Suppressor macrophage treated with lipopolysaccharide for 4 hours (primary cell): ENCODE measurements at regions not wholly inside any gene's neighbourhood (a gene's known extent, or its start where the extent isn't known, plus 50 kb on each side); places are given as distances from the start of the nearest gene placed in this dataset.
"Not testable (repeated sequence)": the region's sequence is repeated elsewhere in the genome, so short reads cannot be mapped to it uniquely, and the experiment has no call there.

Source experiments
- DNase-seq: peaks from one replicate; pipeline ENCODE4 v3.0.0-alpha.2; 2020

DNA sequence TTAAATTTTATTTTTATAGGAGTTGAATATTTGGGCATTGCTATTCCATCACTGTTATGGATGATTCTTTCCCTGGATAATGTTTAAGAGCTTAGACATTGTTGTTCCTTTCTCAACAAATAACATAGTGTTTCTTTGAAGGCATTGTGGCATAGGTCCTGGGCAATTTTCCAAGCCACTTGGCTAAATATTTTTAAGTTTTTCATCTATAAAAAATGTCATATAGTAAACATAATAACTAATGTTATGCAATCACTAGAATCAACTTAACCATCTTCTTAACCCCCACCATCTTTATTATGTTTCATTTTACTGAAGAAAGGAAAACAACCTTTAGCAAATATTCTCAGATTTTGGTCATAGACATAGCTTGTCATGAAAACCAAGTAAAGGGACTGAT is 600.6 kb upstream of the LMO3 start:
- DNase-seq: no peak

DNA sequence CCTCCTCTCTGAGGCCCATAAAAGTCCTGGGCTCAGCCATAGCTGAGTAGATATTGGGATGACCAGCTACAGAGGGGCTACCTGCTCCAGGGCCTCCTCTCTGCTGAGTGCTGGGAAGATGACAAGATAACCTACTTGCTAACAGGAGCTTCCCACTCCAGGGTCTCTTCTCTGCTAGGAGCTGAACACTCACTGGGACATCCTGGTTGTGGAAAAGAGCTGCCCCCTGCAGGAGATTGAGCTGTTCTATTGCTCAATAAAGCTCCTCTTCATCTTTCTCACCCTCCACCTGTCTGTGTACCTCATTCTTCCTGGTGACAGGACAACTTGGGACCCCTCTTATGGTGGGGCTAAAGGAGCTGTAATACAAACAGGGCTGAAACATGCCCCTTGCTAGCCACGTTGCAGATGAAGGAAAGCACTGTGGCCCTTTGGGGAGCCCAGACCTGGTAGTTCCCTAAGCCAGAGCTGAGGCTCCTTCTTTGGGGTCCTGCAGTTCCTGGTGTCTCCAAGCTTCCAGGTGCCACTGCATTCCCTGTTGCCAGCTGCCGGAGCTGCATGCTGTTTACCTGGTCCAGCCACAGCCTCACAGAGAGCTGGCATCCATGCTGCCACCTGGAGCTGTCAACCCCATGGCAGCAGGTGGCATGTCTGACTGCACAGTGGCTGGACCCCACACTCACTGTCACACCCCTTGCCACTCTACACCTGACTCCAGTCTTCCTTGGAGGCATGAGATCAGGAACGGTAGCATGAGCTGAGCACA is 598.5 kb upstream of the LMO3 start:
- DNase-seq: no peak

DNA sequence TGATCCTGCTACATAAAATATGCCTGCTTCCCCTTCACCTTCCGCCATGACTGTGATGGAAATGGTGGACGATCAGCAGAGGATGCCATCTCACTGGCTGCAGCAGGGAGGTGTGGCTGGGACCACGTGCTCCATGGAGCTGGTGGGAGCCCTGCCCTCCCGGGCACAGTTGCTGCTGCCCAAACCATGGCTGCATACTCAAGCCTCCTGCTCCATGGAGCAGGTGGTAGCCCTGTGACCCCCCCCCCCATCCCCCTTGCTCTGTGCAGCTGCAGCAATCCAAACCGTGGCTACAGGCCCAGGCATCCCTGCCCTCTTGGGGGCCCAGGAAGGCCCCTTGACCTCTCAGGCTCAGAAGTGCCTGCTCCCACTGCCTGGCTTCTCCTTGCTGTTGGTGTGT is 597.5 kb upstream of the LMO3 start:
- DNase-seq: no peak

DNA sequence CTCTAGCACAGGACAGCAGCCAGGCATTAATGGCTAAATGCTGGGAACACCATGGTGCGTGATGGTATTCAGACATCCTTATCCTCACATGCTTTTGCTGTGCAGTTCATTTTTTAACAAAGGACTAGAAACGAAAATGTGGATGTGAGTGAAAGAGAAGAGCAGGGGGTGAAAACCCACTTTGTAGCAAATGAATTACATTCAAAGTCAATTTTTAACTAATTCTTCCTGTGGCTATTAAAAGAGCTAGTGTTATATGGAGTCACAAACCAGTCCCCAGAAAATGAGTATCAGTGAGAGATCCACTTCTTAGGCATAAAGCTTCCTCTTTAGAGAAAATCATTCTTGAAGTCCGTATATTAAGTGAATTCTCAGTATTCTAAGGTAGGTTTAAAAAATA is 592.0 kb upstream of the LMO3 start:
- no peak for DNase-seq

DNA sequence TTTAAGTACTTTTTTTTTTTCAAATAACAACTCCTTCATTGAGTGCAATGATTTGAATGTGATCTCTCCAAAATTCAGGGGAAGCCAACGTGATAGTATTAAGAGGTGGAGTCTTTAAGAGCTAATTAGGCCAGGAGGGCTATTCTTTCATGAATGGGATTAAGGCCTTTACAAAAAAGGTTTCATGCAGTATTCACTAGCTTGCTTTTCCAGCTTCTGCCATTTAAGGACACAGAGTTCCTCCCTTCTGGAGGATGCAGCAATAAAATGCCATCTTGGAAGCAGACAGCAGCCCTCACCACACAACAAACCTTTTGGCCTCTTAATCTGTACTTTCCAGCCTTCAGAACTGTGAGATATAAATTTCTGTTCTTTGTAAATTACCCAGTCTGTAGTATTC is 586.8 kb upstream of the LMO3 start:
- no peak for DNase-seq

DNA sequence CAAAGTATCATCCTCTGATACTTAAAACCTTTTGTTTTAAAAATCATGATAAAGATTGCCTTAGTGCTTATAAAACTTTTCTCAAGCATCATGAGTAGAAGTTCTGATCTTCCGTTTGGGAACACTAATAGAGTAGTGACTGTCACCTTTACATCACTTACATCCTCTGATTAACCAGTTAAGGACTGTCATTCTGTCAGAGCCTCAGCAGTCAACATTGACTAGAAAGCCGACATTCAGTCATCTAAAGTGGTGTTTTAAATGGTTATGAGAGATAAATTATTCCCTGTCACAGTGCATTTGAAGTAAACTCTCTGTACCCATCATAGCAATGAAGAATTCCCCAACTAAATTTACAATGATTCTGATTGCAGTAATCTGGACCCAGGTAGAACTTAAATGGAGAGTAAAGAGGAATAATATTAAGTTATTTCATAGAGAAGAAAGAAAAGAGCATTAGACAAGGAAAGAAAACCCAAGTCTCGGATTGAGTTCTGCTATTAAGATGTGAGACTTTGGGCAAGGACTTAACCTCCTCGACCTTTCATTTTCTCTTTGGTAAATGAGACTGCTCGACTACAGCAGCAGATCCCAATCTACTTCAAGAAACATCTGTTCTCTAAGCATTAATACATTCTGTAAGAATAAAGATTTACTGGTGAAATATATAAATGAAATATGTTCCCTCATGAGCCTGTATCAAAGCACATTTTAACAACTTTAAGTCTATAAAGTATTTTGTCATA is 563.9 kb upstream of the LMO3 start:
- no peak for DNase-seq

DNA sequence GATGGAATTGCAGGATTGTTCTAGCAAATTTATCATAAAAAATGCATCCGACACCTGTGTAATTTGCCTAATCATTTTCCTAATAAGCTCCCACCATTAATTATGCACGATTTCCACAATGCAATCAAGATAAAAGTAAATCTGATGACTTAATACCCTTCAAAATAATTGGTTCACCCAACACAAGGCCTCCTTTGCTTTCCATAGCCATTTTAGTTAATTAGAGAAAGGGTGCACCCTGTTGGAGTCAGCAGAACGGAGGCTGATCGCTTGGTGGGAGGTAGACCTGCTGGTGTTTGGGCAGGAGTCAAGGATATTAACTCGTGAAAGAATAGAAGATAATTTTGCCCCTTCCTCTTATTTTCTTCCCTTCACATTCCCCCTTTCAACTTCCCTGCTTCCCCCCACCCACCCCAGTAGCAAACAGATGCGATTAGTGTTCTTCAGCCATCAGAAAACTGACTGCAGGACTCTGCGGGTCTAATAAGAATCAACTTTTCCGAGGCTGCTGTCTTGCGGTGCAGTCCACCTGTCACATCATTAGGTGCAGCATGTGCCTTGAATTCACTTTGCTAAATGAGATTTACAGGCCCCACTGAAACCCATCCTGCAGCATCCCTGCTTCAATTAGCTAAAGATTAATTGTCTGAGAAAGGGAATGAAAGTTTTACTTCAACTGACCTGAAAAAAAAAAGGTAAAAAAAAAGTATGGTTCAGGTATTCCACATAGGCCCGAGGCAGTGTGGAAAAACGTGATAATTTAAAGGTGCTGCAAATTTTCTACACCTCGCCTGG is 553.7 kb upstream of the LMO3 start:
- DNase-seq: no peak

DNA sequence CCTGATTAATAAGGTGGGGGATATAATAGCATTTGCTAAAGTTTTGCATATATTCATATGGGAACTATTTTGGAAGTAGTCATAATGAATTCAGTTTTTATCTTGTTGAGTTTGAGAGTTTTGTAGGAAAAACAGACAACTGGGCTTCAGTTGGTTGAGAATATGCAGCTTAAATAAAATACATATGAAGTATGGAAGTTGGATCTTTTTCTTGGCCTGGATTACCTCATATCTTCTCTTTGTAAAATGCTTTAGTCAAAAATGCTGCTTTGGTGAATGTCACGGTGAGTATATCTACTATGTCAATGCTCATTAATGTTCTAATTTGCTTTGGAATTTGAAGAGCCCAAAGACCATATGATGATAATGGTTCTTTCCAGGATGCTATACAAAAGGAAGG is 552.2 kb upstream of the LMO3 start:
- DNase-seq: no peak

DNA sequence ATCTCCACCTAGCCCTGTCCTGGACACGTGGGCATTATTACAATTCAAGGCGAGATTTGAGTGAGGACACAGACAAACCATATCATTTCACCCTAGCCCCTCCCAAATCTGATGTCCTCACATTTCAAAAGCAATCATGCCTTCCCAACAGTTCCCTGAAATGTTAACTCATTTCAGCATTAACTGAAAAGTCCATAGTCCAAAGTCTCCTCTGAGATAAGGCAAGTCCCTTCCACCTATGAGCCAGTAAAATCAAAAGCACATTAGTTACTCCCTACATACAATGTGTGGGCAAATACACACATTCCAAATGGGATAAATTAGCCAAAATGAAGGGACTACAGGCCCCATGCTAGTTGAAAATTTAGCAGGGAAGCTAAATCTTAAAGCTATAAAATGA is 546.0 kb upstream of the LMO3 start:
- no peak for DNase-seq

DNA sequence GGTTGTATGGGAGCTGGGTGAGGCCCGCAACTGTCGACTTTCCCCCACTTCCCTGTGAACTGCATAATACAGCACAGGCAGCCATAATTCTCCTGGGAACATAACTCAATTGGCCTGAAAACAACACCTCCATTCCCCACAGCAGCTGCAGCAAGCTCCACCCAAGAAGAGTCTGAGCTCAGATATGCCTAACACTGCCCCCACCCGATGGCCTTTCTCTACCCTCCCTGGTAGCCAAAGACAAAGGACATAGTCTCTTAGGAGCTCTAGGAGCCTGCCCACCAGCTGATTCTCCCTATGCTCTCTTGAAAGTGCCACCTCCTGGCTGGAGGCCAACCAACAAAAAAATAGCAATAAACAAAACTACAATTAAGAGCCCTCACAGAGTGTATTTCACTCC is 542.7 kb upstream of the LMO3 start:
- no peak for DNase-seq

DNA sequence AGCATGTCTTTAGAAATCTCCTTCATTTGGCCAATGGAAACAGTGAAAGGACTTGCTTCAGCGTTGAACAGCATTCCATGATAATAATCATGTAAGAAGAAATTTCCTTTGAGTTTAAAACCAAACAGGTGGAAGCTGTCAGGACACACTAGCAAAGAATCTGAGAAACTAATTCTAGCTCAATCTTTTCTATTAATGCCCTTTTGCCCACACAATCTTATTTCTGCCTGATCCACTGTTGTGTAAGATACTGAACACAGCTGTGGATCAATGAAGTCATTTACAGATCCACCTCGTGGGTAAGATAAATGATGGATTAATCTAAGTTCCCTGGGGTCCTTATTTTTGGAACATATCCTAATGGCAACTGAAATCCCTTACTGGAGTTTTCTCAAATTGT is 536.9 kb upstream of the LMO3 start:
- DNase-seq: no peak

DNA sequence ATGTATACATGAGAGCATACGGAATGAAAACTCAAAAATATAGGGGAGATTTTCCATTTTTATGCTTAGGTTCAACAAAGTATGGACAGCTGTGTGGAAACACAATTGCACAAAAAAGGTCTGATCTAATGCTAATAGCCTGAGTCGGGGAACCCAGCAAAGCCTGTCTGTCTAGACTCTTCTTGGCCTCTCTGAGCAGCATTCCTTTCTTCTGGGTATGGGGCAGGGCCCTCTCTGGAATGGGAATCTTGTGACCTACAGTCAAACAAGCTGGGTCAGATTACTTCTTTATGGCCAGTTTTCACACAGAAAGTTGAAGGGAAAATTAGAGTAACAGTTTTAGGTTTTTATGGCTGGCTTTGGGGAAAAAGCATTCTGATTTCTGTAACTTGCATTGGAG is 534.0 kb upstream of the LMO3 start:
- DNase-seq: no peak

DNA sequence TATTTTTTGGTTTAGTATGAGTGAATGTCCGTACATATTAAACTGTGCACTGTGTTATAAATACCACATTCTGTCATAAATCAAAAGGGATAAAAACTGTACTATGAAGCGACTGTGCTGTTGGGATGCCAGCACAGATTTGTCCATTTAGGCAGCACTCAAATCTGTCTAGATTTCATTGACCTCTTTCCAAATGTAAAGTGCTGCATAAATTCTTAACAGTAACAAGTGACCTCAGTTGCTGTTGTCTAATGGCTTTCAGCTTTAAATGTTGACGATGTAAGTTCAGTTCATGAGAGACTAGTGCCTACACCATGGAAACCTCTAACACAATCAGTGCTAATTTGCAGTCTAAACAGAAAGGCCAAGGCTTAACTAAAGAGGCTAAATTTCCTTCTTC is 531.4 kb upstream of the LMO3 start:
- DNase-seq: no peak

DNA sequence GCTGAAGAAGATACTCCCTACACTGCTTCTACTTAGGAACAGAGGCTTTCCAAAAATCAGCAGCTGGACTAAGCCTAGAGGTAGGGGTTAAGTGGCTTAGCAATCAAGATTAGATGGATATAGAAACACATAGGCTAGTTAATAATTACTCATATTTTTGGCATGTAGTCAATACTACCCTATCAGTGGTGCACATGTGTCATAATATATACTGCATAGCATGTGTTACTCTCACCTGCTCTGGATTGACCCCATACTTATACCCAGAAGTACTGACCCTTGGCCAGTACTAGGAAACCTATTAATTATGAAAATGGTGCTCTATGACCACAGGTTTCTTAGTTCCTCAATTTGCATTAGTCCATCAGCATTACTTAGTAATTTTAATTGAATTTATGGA is 528.4 kb upstream of the LMO3 start:
- DNase-seq: no peak

DNA sequence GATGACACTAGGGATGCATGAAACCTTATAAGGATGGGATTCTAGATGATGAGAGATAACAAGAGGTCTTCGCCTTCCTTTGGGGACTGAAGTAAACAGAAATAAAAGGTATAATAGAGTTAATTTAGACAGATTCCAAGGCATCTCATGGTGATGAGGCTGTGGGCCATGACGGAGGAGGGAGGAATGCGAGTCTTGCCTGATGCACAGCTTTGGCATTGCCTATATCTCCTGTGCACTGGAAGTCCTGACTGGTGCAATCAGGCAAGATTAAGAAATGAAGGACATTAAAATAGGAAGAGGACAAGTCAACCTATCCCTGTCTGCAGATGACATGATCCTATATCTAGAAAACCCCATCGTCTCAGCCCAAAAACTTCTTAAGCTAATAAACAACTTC is 526.4 kb upstream of the LMO3 start:
- DNase-seq: no peak

DNA sequence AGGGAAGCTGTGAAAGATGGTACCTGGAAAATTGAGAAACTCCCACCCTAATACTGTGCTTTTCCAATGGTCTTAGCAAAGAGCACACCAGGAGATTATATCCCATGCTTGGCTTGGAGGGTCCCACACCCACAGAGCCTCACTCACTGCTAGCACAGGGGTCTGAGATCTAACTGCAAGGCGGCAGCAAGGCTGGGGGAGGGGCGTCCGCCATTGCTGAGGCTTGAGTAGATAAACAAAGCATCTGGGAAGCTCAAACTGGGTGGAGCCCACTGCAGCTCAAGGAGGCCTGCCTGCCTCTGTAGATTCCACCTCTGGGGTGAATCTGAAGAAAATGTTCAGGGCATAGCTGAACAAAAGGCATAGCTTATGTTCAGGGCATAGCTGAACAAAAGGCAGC is 510.6 kb upstream of the LMO3 start:
- not testable (repeated sequence) for DNase-seq

DNA sequence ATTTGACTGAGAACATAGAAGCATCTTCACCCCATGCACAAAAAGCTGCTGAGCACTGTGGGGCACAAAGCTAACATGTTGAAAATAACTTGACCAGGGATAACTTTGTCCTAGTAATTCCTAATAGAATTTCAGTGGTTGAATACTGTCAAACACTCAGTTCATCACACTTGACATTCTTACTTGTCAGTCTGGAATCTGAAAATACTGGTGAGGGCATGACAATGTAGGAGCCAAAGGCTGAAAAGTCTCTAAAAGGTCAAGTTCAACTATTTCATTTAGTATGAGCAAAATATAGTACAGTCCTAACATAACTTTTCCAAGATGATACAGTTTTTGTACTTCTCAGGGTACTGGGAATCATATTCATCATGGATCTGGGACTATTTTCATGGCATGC is 504.4 kb upstream of the LMO3 start:
- no peak for DNase-seq

DNA sequence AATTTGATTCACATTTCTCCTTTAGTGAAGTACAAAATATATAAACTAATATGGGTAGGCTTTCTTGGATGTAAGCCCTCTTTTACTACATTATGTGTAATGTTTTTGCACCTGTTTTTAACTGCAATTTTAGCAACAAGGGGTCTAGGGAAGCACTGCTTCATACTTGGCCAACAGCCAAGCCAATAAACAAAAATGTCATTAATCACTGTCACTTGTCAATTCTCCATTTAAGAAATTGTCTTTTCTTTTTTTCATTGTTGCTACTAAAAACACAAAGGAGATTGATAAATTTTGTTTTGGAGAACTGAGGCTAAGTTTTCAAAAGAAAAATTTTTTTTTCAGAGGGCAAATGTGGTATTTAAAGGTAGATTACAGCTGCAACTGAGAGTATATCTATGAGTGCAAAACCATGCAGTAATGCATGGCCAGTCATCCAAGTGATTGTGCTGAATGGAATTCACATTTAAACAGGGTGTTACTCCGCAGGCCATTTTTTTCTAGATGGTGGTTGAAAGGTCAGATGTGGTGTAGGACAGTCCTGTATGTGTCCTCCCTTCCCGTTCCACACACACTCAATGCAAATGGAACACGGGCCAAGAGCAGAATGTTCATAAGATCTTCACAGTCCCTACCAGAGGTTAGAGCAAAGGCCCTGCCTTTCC is 503.0 kb upstream of the LMO3 start:
- DNase-seq: no peak

DNA sequence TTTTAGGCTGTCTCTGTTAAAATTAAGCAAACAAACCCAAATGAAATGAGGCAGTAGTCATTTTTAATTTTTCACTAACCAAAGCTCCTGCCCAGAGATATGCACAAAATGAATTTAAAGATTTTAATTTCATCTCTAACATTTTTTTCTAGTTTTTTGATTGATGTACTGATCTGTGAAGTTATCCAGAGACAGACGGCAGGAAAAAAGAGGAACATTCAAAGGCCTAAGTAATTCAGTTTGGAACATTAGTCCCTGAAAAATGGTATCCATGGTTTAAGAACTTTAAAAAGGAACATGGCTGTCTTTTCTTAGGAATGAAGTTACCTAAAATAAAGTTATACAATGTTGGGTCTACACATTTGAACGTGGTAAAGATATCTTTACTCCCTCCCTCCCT is 498.8 kb upstream of the LMO3 start:
- no peak for DNase-seq

DNA sequence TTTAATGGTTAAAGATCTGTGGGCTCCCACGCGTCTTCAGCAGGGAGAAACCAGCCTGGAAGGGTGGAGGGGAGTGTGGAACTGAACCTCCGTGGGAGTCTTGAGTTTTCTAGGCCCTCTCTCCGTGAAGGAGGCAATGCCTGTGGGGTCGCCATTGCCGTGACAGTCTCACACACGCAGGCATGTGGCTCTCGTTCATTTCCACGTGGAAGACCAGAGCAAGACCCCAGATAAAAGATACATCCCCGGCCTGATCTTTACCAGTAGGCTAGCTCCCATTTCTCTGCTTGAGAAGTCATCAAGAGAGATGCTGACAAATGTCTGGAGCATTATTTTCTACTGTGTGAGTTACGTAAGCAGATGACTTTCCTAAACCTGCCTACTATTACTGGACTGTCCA is 491.7 kb upstream of the LMO3 start:
- DNase-seq: no peak

DNA sequence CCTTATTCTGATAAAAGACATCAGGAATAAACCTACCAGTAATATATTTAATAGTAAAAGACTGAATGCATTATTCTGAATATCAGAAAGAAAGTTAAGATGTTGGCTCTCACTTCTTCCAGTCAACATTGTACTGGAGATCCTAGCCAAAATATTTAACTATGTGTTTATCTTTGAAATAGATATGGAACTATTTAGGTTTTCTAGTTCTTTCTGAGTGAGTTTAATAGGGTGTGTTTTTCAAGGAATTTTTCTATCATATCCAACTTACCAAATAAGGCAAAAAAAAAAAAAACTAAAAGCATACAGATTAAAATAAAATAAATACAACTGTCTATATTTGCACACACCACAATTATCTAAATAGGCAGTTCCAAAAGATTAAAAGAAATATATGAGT is 478.9 kb upstream of the LMO3 start:
- DNase-seq: no peak

DNA sequence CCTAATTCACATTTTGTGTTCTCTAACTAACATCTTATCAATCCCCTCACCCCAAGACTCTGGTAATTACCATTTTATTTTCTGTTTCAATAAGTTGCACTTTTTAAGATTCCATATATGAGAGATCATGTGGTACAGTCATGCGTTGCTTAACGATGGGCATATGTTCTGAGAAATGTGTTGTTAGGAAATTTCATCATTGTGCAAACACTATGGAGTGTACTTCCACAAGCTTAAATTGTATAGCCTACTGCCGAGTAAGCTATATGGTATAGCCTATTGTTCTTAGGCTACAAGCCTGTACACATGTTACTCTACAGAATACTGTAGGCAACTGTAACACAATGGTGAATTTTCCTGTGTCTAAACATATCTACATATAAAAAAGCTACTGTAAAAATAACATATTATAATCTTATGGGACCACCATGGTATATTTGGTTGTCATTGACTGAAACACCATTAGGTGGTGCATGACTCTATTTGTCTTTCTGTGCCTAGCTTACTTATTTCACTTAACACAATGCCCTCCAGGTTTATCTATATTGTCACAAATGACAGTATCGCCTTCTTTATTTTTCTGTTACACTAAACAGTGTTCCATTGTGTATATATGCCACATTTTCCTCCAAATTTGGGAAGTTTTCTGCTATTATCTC is 473.4 kb upstream of the LMO3 start:
- DNase-seq: no peak

DNA sequence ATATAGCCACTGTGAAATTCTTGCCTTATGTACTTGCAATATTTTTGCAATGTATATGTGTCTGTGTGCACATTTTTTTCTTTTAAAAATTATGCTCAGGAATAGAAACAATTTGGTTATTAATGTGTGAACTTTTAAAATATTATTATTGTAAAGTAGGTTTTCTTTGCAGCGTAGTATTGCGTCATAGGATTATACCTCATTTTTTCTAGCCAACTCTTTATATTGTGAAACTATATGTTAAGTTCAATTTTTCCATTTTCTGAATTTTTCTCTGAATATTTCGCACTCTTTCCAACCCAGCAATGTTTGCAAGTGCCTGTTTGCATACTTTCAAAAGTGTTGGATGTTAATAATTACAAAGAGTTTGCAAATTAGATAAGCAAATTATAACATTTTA is 471.6 kb upstream of the LMO3 start:
- no peak for DNase-seq
